ENCODE measurements at regions not wholly inside any gene's neighbourhood (a gene's known extent, or its start where the extent isn't known, plus 50 kb on each side); places are given as distances from the start of the nearest gene placed in this dataset.
A peak's percentile ranks its signal among the peaks of the same experiment; 100 is the strongest.
"Not testable (repeated sequence)": the region's sequence is repeated elsewhere in the genome, so short reads cannot be mapped to it uniquely, and the experiment has no call there.

DNA sequence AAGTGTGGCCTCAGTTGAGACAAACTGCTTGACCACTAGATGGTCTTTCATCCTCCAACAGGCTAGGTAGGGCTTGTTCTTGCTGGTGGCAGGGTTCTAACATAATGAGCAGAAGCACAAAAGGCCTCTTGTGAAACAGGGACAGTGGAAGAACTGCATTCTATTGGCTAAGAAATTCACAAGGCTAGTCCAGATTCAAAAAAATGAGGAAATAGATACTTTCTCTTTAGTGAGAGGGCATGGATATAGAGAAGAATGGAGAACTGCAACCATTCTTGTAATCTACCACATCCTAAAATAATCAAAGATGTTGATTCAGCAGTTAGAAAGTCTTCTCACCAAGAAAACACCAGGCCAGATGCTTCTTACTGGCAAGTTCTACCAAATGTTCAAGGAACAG is 143.7 kb upstream of the LRIG1 start (continued):
- TF ChIP-seq, protein P1, sequence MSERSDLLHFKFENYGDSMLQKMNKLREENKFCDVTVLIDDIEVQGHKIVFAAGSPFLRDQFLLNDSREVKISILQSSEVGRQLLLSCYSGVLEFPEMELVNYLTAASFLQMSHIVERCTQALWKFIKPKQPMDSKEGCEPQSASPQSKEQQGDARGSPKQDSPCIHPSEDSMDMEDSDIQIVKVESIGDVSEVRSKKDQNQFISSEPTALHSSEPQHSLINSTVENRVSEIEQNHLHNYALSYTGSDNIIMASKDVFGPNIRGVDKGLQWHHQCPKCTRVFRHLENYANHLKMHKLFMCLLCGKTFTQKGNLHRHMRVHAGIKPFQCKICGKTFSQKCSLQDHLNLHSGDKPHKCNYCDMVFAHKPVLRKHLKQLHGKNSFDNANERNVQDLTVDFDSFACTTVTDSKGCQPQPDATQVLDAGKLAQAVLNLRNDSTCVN (tag by site-specific recombination; optimal IDR thresholded peaks at IDR 0.05) = no peak
- TF ChIP-seq EGR2 (tag by site-specific recombination; IDR thresholded peaks at IDR 0.05; ENCODE audit: low read depth) (no peak), ZNF558 (tag by site-specific recombination; IDR thresholded peaks at IDR 0.05) (no peak), ZNF792 (tag by site-specific recombination; IDR thresholded peaks at IDR 0.05) (no peak), SETDB1 (IDR thresholded peaks at IDR 0.05; ENCODE audit: insufficient read length, low read length) (no peak), ZNF2 (tag by site-specific recombination; IDR thresholded peaks at IDR 0.05) (no peak)
- TF ChIP-seq, protein P2, sequence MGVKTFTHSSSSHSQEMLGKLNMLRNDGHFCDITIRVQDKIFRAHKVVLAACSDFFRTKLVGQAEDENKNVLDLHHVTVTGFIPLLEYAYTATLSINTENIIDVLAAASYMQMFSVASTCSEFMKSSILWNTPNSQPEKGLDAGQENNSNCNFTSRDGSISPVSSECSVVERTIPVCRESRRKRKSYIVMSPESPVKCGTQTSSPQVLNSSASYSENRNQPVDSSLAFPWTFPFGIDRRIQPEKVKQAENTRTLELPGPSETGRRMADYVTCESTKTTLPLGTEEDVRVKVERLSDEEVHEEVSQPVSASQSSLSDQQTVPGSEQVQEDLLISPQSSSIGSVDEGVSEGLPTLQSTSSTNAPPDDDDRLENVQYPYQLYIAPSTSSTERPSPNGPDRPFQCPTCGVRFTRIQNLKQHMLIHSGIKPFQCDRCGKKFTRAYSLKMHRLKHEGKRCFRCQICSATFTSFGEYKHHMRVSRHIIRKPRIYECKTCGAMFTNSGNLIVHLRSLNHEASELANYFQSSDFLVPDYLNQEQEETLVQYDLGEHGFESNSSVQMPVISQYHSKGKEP (tag by site-specific recombination; IDR thresholded peaks at IDR 0.05) = no peak

DNA sequence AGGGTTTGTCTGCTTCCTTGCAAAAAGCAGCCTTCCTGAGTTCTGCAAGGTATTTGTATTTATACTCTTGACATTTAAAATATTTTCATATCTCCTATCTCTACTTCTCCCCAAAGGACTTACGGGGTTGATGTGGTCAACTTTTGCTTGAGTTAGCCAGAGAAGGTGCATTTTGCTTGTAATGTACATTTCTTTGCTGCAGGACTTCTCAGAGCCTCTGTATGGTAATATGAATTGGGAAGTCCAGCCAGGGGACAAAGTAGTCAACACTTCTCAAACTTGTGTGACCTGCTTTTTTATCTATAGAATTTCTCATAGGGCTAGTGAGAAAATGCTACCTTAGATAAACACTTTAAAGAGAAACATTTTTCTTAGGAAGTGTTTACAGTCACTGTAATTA is 148.2 kb upstream of the LRIG1 start:
- H3K36me3 ChIP-seq (ENCODE audit: control insufficient read depth in 2 of 2, insufficient read depth in 1 of 2, low read length in 2 of 2) = no peaks in the 10 kb centered on the region
- POLR2A ChIA-PET = no interaction called here

DNA sequence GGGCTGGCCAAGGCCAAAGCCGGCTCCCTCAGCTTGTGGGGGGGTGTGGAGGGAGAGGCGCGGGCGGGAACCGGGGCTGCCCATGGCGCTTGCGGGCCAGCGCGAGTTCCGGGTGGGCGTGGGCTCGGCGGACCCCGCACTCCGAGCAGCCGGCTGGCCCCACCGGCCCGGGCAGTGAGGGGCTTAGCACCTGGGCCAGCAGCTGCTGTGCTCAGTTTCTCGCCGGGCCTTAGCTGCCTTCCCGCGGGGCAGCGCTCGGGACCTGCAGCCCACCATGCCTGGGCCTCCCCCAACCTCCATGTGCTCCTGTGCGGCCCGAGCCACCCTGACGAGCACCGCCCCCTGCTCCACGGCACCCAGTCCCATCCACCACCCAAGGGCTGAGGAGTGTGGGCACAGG is 150.7 kb upstream of the LRIG1 start:
- H3K36me3 ChIP-seq (ENCODE audit: control insufficient read depth in 2 of 2, insufficient read depth in 1 of 2, low read length in 2 of 2); CTCF ChIA-PET; H3K27ac ChIP-seq (ENCODE audit: extremely low read depth, low read depth, low read length); H3K4me3 ChIP-seq (ENCODE audit: low read depth, low read length); H3K4me1 ChIP-seq (ENCODE audit: control insufficient read depth, insufficient read depth, low read length); POLR2A ChIA-PET; H3K9me3 ChIP-seq (ENCODE audit: control insufficient read depth, insufficient read depth, low read depth, low read length): not testable (repeated sequence)

More for the DNA sequence above, 148.2 kb upstream of the LRIG1 start:
- Histone ChIP-seq H3K27ac (ENCODE audit: extremely low read depth, low read depth, low read length) (no peak overlapping the region), H3K9me3 (ENCODE audit: control insufficient read depth, insufficient read depth, low read depth, low read length) (no peaks in the 10 kb centered on the region), H3K4me1 (ENCODE audit: control insufficient read depth, insufficient read depth, low read length) (no peaks in the 10 kb centered on the region), H3K4me3 (ENCODE audit: low read depth, low read length) (no peak overlapping the region)
- CTCF ChIA-PET = no interaction called here
- TF ChIP-seq ZNF239 (tag by site-specific recombination; IDR thresholded peaks at IDR 0.05) (peak; percentile 67; the same call in 1 of the 2 replicates), ZNF660 (tag by site-specific recombination; IDR thresholded peaks at IDR 0.05) (no peak), ZNF354C (tag by site-specific recombination; IDR thresholded peaks at IDR 0.05; ENCODE audit: borderline replicate concordance, low read depth) (no peak)

DNA sequence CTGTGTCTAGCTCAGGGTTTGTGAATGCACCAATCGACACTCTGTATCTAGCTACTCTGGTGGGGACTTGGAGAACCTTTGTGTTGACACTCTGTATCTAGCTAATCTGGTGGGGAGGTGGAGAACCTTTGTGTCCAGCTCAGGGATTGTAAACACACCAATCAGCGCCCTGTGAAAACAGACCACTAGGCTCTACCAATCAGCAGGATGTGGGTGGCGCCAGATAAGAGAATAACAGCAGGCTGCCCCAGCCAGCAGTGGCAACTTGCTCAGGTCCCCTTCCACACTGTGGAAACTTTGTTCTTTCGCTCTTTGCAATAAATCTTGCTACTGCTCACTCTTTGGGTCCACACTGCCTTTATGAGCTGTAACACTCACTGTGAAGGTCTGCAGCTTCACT is 151.3 kb upstream of the LRIG1 start:
- H3K36me3 ChIP-seq (ENCODE audit: control insufficient read depth in 2 of 2, insufficient read depth in 1 of 2, low read length in 2 of 2); CTCF ChIA-PET; H3K4me1 ChIP-seq (ENCODE audit: control insufficient read depth, insufficient read depth, low read length); H3K27ac ChIP-seq (ENCODE audit: extremely low read depth, low read depth, low read length); POLR2A ChIA-PET; H3K4me3 ChIP-seq (ENCODE audit: low read depth, low read length); H3K9me3 ChIP-seq (ENCODE audit: control insufficient read depth, insufficient read depth, low read depth, low read length): not testable (repeated sequence)

DNA sequence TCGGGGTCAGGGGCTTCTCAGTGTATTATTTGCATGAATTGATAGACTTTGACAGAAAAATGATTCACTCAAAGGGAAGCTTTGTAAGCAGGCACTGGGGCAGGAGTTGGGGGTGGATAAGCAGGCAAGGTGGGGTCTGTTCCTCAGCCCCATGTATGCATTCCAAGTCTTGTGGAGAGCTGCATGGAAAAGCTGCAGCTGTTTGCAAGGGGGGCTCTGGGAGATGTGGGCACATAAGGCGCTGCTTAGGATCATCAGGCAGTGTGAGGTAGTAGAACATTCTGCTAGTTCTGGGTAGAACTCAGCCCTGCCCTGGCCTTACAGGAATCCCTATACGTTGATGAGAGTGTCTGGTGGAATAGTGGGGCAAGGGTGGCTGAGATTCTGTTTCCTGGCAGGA is 154.2 kb upstream of the LRIG1 start:
- H3K36me3 ChIP-seq (ENCODE audit: control insufficient read depth in 2 of 2, insufficient read depth in 1 of 2, low read length in 2 of 2) = no peaks in the 10 kb centered on the region
- POLR2A ChIA-PET = no interaction called here
- no peaks in the 10 kb centered on the region for H3K4me1 ChIP-seq (ENCODE audit: control insufficient read depth, insufficient read depth, low read length)
- no peak overlapping the region for H3K27ac ChIP-seq (ENCODE audit: extremely low read depth, low read depth, low read length)
- H3K9me3 ChIP-seq (ENCODE audit: control insufficient read depth, insufficient read depth, low read depth, low read length) = no peaks in the 10 kb centered on the region
- no peak overlapping the region for H3K4me3 ChIP-seq (ENCODE audit: low read depth, low read length)
- CTCF ChIA-PET = interaction anchor here (0.6 kb wide), 2 partner anchors 50 to 66 kb away, joined by 3 read pairs; no protein-coding TSS in a partner anchor
- TF ChIP-seq ZNF175 (tag by site-specific recombination; IDR thresholded peaks at IDR 0.05) = no peak
- no peak for TF ChIP-seq HOXD13 (CRISPR knock-in tag; IDR thresholded peaks at IDR 0.05; ENCODE audit: borderline replicate concordance)
- TF ChIP-seq, protein P3, sequence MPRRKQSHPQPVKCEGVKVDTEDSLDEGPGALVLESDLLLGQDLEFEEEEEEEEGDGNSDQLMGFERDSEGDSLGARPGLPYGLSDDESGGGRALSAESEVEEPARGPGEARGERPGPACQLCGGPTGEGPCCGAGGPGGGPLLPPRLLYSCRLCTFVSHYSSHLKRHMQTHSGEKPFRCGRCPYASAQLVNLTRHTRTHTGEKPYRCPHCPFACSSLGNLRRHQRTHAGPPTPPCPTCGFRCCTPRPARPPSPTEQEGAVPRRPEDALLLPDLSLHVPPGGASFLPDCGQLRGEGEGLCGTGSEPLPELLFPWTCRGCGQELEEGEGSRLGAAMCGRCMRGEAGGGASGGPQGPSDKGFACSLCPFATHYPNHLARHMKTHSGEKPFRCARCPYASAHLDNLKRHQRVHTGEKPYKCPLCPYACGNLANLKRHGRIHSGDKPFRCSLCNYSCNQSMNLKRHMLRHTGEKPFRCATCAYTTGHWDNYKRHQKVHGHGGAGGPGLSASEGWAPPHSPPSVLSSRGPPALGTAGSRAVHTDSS (tag by site-specific recombination; IDR thresholded peaks at IDR 0.05) = no peak
- TF ChIP-seq ZNF16 (tag by site-specific recombination; IDR thresholded peaks at IDR 0.05; ENCODE audit: low read depth) = no peak
- TF ChIP-seq ZNF843 (tag by site-specific recombination; IDR thresholded peaks at IDR 0.05) = no peak
- no peak for TF ChIP-seq ZNF707 (tag by site-specific recombination; IDR thresholded peaks at IDR 0.05)
- no peak for TF ChIP-seq ZNF514 (tag by site-specific recombination; IDR thresholded peaks at IDR 0.05)
- no peak for TF ChIP-seq ZNF792 (tag by site-specific recombination; IDR thresholded peaks at IDR 0.05)
- TF ChIP-seq ZNF350 (tag by site-specific recombination; IDR thresholded peaks at IDR 0.05) = no peak
- TF ChIP-seq ZNF214 (tag by site-specific recombination; IDR thresholded peaks at IDR 0.05; ENCODE audit: borderline replicate concordance) = no peak
- no peak for TF ChIP-seq ZNF2 (tag by site-specific recombination; IDR thresholded peaks at IDR 0.05)
- no peak for TF ChIP-seq ZNF426 (tag by site-specific recombination; IDR thresholded peaks at IDR 0.05)
- TF ChIP-seq ZNF555 (tag by site-specific recombination; conservative IDR thresholded peaks at IDR 0.05) = no peak
- TF ChIP-seq MZF1 (tag by site-specific recombination; IDR thresholded peaks at IDR 0.05; ENCODE audit: borderline replicate concordance) = no peak
- TF ChIP-seq SCRT1 (tag by site-specific recombination; IDR thresholded peaks at IDR 0.05; ENCODE audit: borderline replicate concordance) = no peak
- TF ChIP-seq ZNF341 (tag by site-specific recombination; IDR thresholded peaks at IDR 0.05; ENCODE audit: low read depth) = no peak
- TF ChIP-seq ZNF776 (tag by site-specific recombination; IDR thresholded peaks at IDR 0.05; ENCODE audit: borderline replicate concordance) = no peak

Measured in HEK293 (cell line).